NK-92 (cell line): ENCODE measurements at regions not wholly inside any gene's neighbourhood (a gene's known extent, or its start where the extent isn't known, plus 50 kb on each side); places are given as distances from the start of the nearest gene placed in this dataset.

ENCODE experiments used
- DNase-seq: peaks from one replicate; lab custom pipeline; 2025; ENCODE audit not compliant: unreplicated experiment; lab: John Stamatoyannopoulos, UW

DNA sequence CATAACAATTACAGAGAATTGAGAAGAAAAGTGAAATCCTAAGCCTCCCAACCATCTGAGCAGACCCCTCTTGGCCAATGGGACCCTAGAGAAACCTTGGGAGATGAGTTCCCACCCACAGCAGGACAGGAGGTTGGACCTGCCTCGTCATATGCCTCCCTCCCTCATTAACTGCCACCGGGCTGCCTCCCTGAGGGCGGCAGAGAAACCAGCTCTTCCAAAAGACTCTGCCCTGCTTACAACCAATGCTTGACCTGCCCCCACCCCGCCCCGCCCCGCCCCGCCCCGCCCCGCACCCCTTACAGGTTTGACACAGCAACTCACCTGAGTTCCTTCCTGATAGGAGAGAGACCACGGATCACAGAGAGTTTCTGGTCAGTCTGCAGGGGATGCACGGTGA, 86.1 kb downstream of the ADRA2C start:
- no peak for DNase-seq

DNA sequence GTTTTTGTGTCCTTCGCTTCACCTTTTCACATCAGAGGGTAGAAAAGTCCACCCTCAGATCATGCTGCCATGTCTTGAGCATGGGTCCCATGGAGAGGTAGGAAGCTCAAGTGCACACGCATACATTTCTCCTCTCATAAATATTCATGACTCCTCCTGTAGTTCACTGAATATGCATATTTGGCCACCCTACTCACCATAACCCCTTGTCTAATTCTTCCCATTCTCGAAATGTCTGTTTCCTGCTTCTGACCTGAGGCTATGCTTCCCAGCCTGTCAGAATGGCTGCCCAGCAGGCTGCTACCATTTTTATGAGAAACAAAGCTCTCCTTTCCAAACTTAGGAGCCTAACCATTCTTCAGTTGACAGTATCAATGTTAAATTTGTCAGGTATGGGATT, 86.5 kb downstream of the ADRA2C start:
- no peak for DNase-seq

DNA sequence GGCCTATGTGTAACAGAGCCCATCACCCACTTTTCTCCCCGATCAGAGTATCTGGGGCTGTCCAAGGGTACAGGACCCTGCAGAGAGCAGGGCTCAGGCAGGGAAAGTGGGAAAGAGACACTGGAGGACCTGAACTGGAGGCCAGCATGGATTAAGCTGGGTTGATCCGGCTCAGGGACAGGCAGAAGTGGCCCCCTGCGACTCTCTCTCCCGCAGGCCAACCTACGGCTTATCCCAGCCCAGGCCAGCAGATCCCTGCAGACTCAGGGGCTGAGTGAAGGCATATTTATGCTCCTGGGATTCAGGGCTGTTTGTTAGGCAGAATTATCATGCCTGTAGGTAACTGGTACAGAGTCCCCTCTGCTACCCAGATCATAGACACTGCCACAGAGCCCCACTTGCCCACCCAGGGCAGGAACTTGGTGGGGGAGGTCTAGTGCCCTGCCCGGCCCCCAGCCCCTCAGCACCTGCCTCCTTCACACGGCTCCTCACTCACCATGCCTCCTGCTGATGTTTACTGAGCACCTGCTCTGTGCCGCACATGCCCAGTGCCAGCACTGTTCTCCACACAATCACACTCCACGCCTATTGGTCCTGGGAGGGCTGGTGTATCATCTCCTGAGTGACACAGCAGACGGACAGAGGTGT, 87.3 kb downstream of the ADRA2C start:
- DNase-seq: no peak

GRCh38 chr4:3854661-3855060, 88.5 kb downstream of the ADRA2C start:
- no peak for DNase-seq

- DNase-seq: no peak
These were observed 89.5 kb downstream of the ADRA2C start for GRCh38 chr4:3855646-3856045.

GRCh38 chr4:3856604-3857204, 90.5 kb downstream of the ADRA2C start:
- DNase-seq: no peak

GRCh38 chr4:3857269-3857926, 91.2 kb downstream of the ADRA2C start:
- DNase-seq: no peak

- no peak for DNase-seq
These were observed 92.0 kb downstream of the ADRA2C start for GRCh38 chr4:3858046-3858730.

GRCh38 chr4:3858765-3859388, 92.7 kb downstream of the ADRA2C start:
- DNase-seq: no peak

DNA sequence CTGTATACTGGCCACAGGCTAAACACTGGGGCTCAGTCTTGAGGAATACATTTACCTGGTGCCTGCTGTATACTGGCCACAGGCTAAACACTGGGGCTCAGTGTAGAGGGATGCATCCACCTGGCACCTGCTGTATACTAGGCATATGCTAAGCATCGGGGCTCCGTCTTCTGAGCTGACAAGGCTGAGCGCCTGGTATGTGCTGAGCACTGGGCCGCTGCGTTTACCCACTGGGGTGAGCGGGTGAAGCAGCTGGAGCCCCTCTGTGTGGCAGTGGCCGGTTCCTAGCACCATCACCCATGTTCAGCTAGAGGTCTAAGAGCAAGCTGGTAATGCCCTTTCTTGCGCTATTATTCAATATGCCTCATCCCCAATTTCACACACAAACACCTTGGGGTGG, 93.4 kb downstream of the ADRA2C start:
- no peak for DNase-seq

DNA sequence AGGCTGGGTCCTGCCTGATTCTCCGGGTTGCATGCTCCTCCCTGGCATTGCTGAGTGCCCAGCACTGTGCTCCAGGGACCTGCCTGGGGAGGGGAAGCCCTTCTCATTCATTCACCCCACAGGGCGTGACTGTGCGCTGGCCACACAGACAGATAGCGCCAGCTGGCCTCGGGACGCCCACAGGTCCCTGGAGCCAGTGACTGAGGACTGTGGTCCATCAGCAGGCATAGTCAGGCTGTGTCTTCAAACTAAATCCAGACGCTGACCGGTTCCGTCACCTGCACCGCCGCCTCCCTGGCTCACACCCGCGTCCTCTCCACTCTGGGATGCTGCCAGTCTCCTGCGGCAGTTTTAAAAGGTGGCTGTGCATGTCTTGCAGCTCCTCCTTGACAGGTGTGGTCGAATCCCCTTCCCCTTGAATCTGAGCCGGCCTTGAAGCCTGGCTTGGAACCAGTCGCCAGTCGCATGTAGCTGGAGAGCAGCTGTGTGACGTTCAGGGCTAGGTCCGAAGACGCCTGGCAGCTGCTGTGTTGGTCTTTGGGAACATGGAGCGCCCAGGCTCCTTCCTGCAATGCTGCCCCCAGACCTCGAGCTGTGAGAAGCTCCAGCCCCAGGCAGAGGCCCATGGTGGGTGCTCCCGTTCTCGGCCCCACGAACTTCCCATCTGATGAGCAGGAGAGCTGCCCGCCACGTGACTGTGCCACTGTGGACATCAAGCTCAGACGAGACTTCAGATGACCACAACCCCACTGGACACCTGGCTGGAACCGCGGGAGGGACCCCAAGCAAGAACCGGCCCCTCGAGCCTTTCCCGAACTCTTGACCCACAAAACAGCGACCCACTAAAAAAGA, 94.1 kb downstream of the ADRA2C start:
- no peak for DNase-seq

- DNase-seq: no peak
These were observed 94.9 kb downstream of the ADRA2C start for GRCh38 chr4:3860913-3861636.

DNA sequence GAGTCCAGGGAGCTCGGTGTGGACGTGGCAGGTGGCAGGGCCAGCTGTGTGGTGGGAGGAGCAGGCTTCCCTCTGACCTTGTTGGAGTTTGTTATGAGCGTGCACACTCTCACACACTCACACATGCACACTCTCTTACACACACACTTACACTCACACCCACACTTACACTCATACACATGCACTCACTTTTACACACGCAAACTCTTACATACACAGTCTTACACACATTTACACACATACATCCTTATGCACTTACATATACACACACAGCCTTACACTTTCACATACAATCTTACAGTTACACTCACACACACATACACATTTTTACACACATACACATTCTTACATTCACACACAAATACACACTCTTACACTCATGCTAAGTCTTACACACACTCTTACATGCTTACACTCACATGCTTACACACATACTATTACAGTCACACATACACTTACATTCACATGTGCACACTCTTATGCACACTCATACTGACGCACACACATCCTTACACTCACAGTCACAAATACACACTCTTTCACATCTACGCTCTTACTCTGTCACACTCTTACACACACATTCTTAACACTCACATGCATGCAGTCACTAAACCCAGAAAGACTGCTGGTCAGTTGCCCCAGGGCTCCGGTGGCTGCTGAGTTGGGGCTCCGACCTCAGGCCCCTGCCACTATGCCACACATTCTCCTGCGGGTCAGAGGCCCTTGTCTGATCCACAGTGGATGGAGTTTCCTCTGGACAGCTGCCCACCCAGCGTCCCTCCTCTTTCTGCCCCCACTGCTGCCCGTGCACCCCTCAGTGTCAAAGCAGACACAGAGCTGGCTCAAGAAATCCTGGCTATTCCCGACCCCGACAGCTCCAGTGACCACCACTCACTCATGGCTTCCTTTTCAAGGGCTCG, 95.8 kb downstream of the ADRA2C start:
- no peak for DNase-seq

GRCh38 chr4:3862640-3863420, 96.6 kb downstream of the ADRA2C start:
- DNase-seq: no peak

- DNase-seq: no peak
These were observed 97.9 kb downstream of the ADRA2C start for GRCh38 chr4:3863841-3864741.

- no peak for DNase-seq
These were observed 98.8 kb downstream of the ADRA2C start for GRCh38 chr4:3864742-3865721.
